SJSA1 (cell line): ENCODE measurements at regions not wholly inside any gene's neighbourhood (a gene's known extent, or its start where the extent isn't known, plus 50 kb on each side); places are given as distances from the start of the nearest gene placed in this dataset.

ENCODE experiments used
- DNase-seq, 2 experiments: peaks; one replicate each; pipeline ENCODE4 v3.0.0-alpha.2; 2015 to 2020; ENCODE audit warnings: low spot score in 2 of 2, low read depth in 1 of 2
- H3K27ac ChIP-seq: fragments of 250-450 bp; sonication (Bioruptor Pico); 2 replicates; pipeline ENCODE4 v1.5.1; 2020; ENCODE audit warnings: mild to moderate bottlenecking, moderate library complexity
- H3K27me3 ChIP-seq: fragments of 250-450 bp; sonication (Bioruptor Pico); replicated peaks from 2 replicates; pipeline ENCODE4 v1.5.1; 2020; ENCODE audit warnings: mild to moderate bottlenecking, moderate library complexity
- H3K36me3 ChIP-seq: fragments of 250-450 bp; sonication (Bioruptor Pico); 2 replicates; pipeline ENCODE4 v1.5.1; 2020; ENCODE audit warnings: mild to moderate bottlenecking
- H3K4me1 ChIP-seq: fragments of 250-450 bp; sonication (Bioruptor Pico); replicated peaks from 2 replicates; pipeline ENCODE4 v1.6.1; 2021; ENCODE audit warnings: mild to moderate bottlenecking
- H3K4me3 ChIP-seq: fragments of 250-450 bp; sonication (Bioruptor Pico); 2 replicates; pipeline ENCODE4 v1.5.1; 2020; ENCODE audit warnings: mild to moderate bottlenecking
- H3K9me3 ChIP-seq: fragments of 250-450 bp; sonication (Bioruptor Pico); replicated peaks from 2 replicates; pipeline ENCODE4 v1.5.1; 2020; ENCODE audit warnings: mild to moderate bottlenecking

GRCh38 chr16:65487231-65487630 is 365.4 kb upstream of the CDH11 start:
- Histone ChIP-seq H3K4me3 (no peak overlapping the region), H3K4me1 (no peaks in the 10 kb centered on the region), H3K36me3 (no peaks in the 10 kb centered on the region), H3K27ac (no peak overlapping the region), H3K27me3 (no peaks in the 10 kb centered on the region), H3K9me3 (no peaks in the 10 kb centered on the region)
- no peak for DNase-seq

GRCh38 chr16:65481956-65482355 is 360.1 kb upstream of the CDH11 start:
- Histone ChIP-seq H3K36me3 (no peaks in the 10 kb centered on the region), H3K27me3 (no peaks in the 10 kb centered on the region), H3K4me3 (no peak overlapping the region), H3K9me3 (no peaks in the 10 kb centered on the region; the same call in 1 of the 2 replicates), H3K4me1 (no peaks in the 10 kb centered on the region), H3K27ac (no peak overlapping the region)
- DNase-seq: no peak

GRCh38 chr16:65480281-65481091 is 358.6 kb upstream of the CDH11 start:
- DNase-seq: no peak
- Histone ChIP-seq H3K4me3 (no peak overlapping the region), H3K27ac (no peak overlapping the region), H3K4me1 (no peaks in the 10 kb centered on the region), H3K9me3 (no peaks in the 10 kb centered on the region; the same call in 1 of the 2 replicates), H3K36me3 (no peaks in the 10 kb centered on the region), H3K27me3 (no peaks in the 10 kb centered on the region)

- Histone ChIP-seq H3K36me3 (no peaks in the 10 kb centered on the region), H3K9me3 (no peaks in the 10 kb centered on the region), H3K4me1 (no peaks in the 10 kb centered on the region), H3K4me3 (no peak overlapping the region), H3K27ac (no peak overlapping the region), H3K27me3 (no peaks in the 10 kb centered on the region)
- no peak for DNase-seq
These were observed 354.6 kb upstream of the CDH11 start for GRCh38 chr16:65476448-65476955.

- Histone ChIP-seq H3K9me3 (no peaks in the 10 kb centered on the region), H3K36me3 (no peaks in the 10 kb centered on the region), H3K27me3 (no peaks in the 10 kb centered on the region), H3K4me3 (no peak overlapping the region), H3K27ac (no peak overlapping the region), H3K4me1 (no peaks in the 10 kb centered on the region)
- no peak for DNase-seq
These were observed 351.8 kb upstream of the CDH11 start for GRCh38 chr16:65473699-65474098.

GRCh38 chr16:65469116-65469515 is 347.3 kb upstream of the CDH11 start:
- Histone ChIP-seq H3K4me1 (no peaks in the 10 kb centered on the region), H3K27me3 (no peaks in the 10 kb centered on the region), H3K9me3 (no peaks in the 10 kb centered on the region), H3K4me3 (no peak overlapping the region), H3K27ac (no peak overlapping the region), H3K36me3 (no peaks in the 10 kb centered on the region)
- DNase-seq: no peak

- no peak for DNase-seq
- Histone ChIP-seq H3K27ac (no peak overlapping the region), H3K4me3 (no peak overlapping the region), H3K4me1 (no peaks in the 10 kb centered on the region), H3K36me3 (no peaks in the 10 kb centered on the region), H3K9me3 (no peaks in the 10 kb centered on the region), H3K27me3 (no peaks in the 10 kb centered on the region)
These were observed 346.3 kb upstream of the CDH11 start for GRCh38 chr16:65468133-65468532.

GRCh38 chr16:65463652-65464260 is 341.9 kb upstream of the CDH11 start:
- no peaks in the 10 kb centered on the region for H3K27me3 ChIP-seq
- no peak overlapping the region for H3K27ac ChIP-seq
- DNase-seq: no peak
- no peaks in the 10 kb centered on the region for H3K4me1 ChIP-seq
- H3K36me3 ChIP-seq: no peaks in the 10 kb centered on the region
- H3K9me3 ChIP-seq: no peaks in the 10 kb centered on the region
- H3K4me3 ChIP-seq: no peak overlapping the region

- no peaks in the 10 kb centered on the region for H3K27me3 ChIP-seq
- H3K9me3 ChIP-seq: no peaks in the 10 kb centered on the region
These were observed 335.2 kb upstream of the CDH11 start for GRCh38 chr16:65457084-65457483.

GRCh38 chr16:65455761-65456160 is 333.9 kb upstream of the CDH11 start:
- no peaks in the 10 kb centered on the region for H3K4me1 ChIP-seq
- no peaks in the 10 kb centered on the region for H3K9me3 ChIP-seq
- no peak overlapping the region for H3K27ac ChIP-seq
- H3K27me3 ChIP-seq: no peaks in the 10 kb centered on the region
- no peaks in the 10 kb centered on the region for H3K36me3 ChIP-seq
- H3K4me3 ChIP-seq: no peak overlapping the region
- no peak for DNase-seq

More at GRCh38 chr16:65457084-65457483, 335.2 kb upstream of the CDH11 start:
- Histone ChIP-seq H3K36me3 (no peaks in the 10 kb centered on the region), H3K27ac (no peak overlapping the region), H3K4me1 (no peaks in the 10 kb centered on the region), H3K4me3 (no peak overlapping the region)
- no peak for DNase-seq

- no peak for DNase-seq
- Histone ChIP-seq H3K27ac (no peak overlapping the region), H3K4me3 (no peak overlapping the region)
These were observed 331.8 kb upstream of the CDH11 start for GRCh38 chr16:65453646-65454045.

GRCh38 chr16:65449526-65449925 is 327.7 kb upstream of the CDH11 start:
- no peak for DNase-seq
- no peaks in the 10 kb centered on the region; the same call in 1 of the 2 replicates for H3K9me3 ChIP-seq
- no peaks in the 10 kb centered on the region for H3K36me3 ChIP-seq
- H3K4me1 ChIP-seq: no peaks in the 10 kb centered on the region
- H3K4me3 ChIP-seq: no peak overlapping the region
- H3K27me3 ChIP-seq: no peaks in the 10 kb centered on the region
- no peak overlapping the region for H3K27ac ChIP-seq

More at GRCh38 chr16:65453646-65454045, 331.8 kb upstream of the CDH11 start:
- Histone ChIP-seq H3K36me3 (no peaks in the 10 kb centered on the region), H3K4me1 (no peaks in the 10 kb centered on the region), H3K9me3 (no peaks in the 10 kb centered on the region), H3K27me3 (no peaks in the 10 kb centered on the region)

- no peak for DNase-seq
- H3K4me1 ChIP-seq: no peaks in the 10 kb centered on the region
- no peak overlapping the region for H3K4me3 ChIP-seq
These were observed 324.6 kb upstream of the CDH11 start for GRCh38 chr16:65446427-65446826.

More at GRCh38 chr16:65446427-65446826, 324.6 kb upstream of the CDH11 start:
- Histone ChIP-seq H3K9me3 (no peaks in the 10 kb centered on the region; the same call in 1 of the 2 replicates), H3K36me3 (no peaks in the 10 kb centered on the region), H3K27me3 (no peaks in the 10 kb centered on the region), H3K27ac (no peak overlapping the region)
